GM23248 (cell line): ENCODE measurements at regions not wholly inside any gene's neighbourhood (a gene's known extent, or its start where the extent isn't known, plus 50 kb on each side); places are given as distances from the start of the nearest gene placed in this dataset.

Experiments used
- DNase-seq: peaks from one replicate; pipeline ENCODE4 v3.0.0-alpha.2; 2015
- H2AFZ ChIP-seq: fragments of 200-600 bp; sonication (generic); 2 replicates; pipeline ENCODE4 v1.6.1; 2016; ENCODE audit warnings: antibody characterized with exemption
- H3F3A ChIP-seq: fragments of 200-600 bp; sonication (generic); 2 replicates; pipeline ENCODE4 v1.6.1; 2016; ENCODE audit warnings: mild to moderate bottlenecking, antibody characterized with exemption, mixed run types; ENCODE audit not compliant: insufficient read depth
- H3K27ac ChIP-seq: fragments of 200-600 bp; sonication (generic); 2 replicates; pipeline ENCODE4 v1.5.1; 2016; ENCODE audit warnings: mild to moderate bottlenecking
- H3K27me3 ChIP-seq: fragments of 200-600 bp; sonication (generic); replicated peaks from 2 replicates; pipeline ENCODE4 v1.6.1; 2016; ENCODE audit warnings: mild to moderate bottlenecking; ENCODE audit not compliant: insufficient read depth
- H3K36me3 ChIP-seq: fragments of 200-600 bp; sonication (generic); 2 replicates; pipeline ENCODE4 v1.6.1; 2016; ENCODE audit warnings: low read depth, mild to moderate bottlenecking
- H3K4me1 ChIP-seq: fragments of 200-600 bp; sonication (generic); 2 replicates; pipeline ENCODE4 v1.6.1; 2016; ENCODE audit warnings: mild to moderate bottlenecking; ENCODE audit not compliant: insufficient read depth
- H3K4me2 ChIP-seq: fragments of 200-600 bp; sonication (generic); one replicate; pipeline ENCODE4 v1.6.1; 2016; ENCODE audit warnings: mild to moderate bottlenecking; ENCODE audit not compliant: unreplicated experiment
- H3K4me3 ChIP-seq: fragments of 200-600 bp; sonication (generic); 2 replicates; pipeline ENCODE4 v1.5.1; 2016; ENCODE audit warnings: mild to moderate bottlenecking
- H3K79me2 ChIP-seq: fragments of 200-600 bp; sonication (generic); 2 replicates; pipeline ENCODE4 v1.6.1; 2016; ENCODE audit warnings: mild to moderate bottlenecking; ENCODE audit not compliant: insufficient read depth
- H3K9ac ChIP-seq: fragments of 200-600 bp; sonication (generic); 2 replicates; pipeline ENCODE4 v1.6.1; 2016; ENCODE audit warnings: mild to moderate bottlenecking
- H3K9me2 ChIP-seq: fragments of 200-600 bp; sonication (generic); 2 replicates; pipeline ENCODE4 v1.6.1; 2016; ENCODE audit warnings: mixed run types, mild to moderate bottlenecking, moderate library complexity; ENCODE audit not compliant: insufficient read depth
- H3K9me3 ChIP-seq: fragments of 200-600 bp; sonication (generic); one replicate; pipeline ENCODE4 v1.6.1; 2017; ENCODE audit warnings: low read depth
- H4K20me1 ChIP-seq: fragments of 200-600 bp; sonication (generic); 2 replicates; pipeline ENCODE4 v1.6.0; 2016; ENCODE audit not compliant: insufficient read depth
- EZH2 ChIP-seq: fragments of 200-600 bp; sonication (generic); IDR thresholded peaks from 2 replicates; pipeline ENCODE4 v1.6.1; 2018; ENCODE audit warnings: antibody characterized with exemption, mild to moderate bottlenecking; ENCODE audit not compliant: insufficient read depth, poor library complexity, severe bottlenecking
- EZH2phosphoT487 ChIP-seq: fragments of 200-600 bp; sonication (generic); IDR thresholded peaks from 2 replicates; pipeline ENCODE4 v1.6.1; 2018; ENCODE audit warnings: antibody characterized with exemption, moderate library complexity, mild to moderate bottlenecking, low read depth; ENCODE audit not compliant: insufficient read depth
- WGBS, 2 experiments: methylation state at CpG; one replicate each; pipeline ENCODE4 v1.1.6; 2015 to 2017; ENCODE audit warnings: low lambda C conversion rate in 2 of 2, low coverage in 1 of 2; ENCODE audit errors: missing lambda C conversion rate in 2 of 2; 5-methylcytosine and 5-hydroxymethylcytosine counted together
- in situ Hi-C: fragments of 300-500 bp; cut with MboI; formaldehyde crosslinking; loops from 2 replicates; pipeline ENCODE4 v1.15.0; 2020

- no peak for DNase-seq
Measured at GRCh38 chr6:92315312-92315711, 1104.0 kb downstream of the EPHA7 start.

GRCh38 chr6:92297101-92297500, 1122.3 kb downstream of the EPHA7 start:
- in situ Hi-C loops, result no loop called here
- Histone ChIP-seq H3K9ac (no peak overlapping the region), H3K9me2 (no peaks in the 10 kb centered on the region), H3K27ac (no peak overlapping the region), H3K27me3 (no peaks in the 10 kb centered on the region), H3K36me3 (no peaks in the 10 kb centered on the region), H3K4me1 (no peaks in the 10 kb centered on the region), H3K9me3 (no peaks in the 10 kb centered on the region), H3K4me2 (no peak overlapping the region), H3K79me2 (no peaks in the 10 kb centered on the region), H2AFZ (no peak overlapping the region), H4K20me1 (no peaks in the 10 kb centered on the region), H3K4me3 (no peak overlapping the region), H3F3A (no peaks in the 10 kb centered on the region)
- TF ChIP-seq EZH2 (no peak), EZH2phosphoT487 (no peak)
- WGBS, 2 experiments, result 39 to 47% methylated on average over 4 of the region's 4 CpGs
- no peak for DNase-seq

More at GRCh38 chr6:92315312-92315711, 1104.0 kb downstream of the EPHA7 start:
- no peak overlapping the region for H2AFZ ChIP-seq
- H3K36me3 ChIP-seq, result no peaks in the 10 kb centered on the region
- no peak overlapping the region for H3K27ac ChIP-seq
- H3F3A ChIP-seq, result no peaks in the 10 kb centered on the region
- H3K4me2 ChIP-seq, result no peak overlapping the region
- peaks cover 3% of the 10 kb centered on the region for H3K9me3 ChIP-seq
- no peaks in the 10 kb centered on the region for H3K27me3 ChIP-seq
- H3K9ac ChIP-seq, result no peak overlapping the region
- in situ Hi-C loops, result no loop called here
- no peaks in the 10 kb centered on the region for H3K9me2 ChIP-seq
- WGBS, 2 experiments, result 0 to 4% methylated on average over 1 of the region's 1 CpG
- H3K4me1 ChIP-seq, result no peaks in the 10 kb centered on the region
- no peaks in the 10 kb centered on the region for H3K79me2 ChIP-seq
- TF ChIP-seq EZH2 (no peak), EZH2phosphoT487 (no peak)
- no peak overlapping the region for H3K4me3 ChIP-seq
- H4K20me1 ChIP-seq, result no peaks in the 10 kb centered on the region

- Histone ChIP-seq H3K36me3 (no peaks in the 10 kb centered on the region), H3K27ac (no peak overlapping the region), H3K4me1 (no peaks in the 10 kb centered on the region), H3K9ac (no peak overlapping the region), H3K27me3 (no peaks in the 10 kb centered on the region), H3K79me2 (no peaks in the 10 kb centered on the region), H2AFZ (no peak overlapping the region), H3F3A (no peaks in the 10 kb centered on the region), H3K9me2 (no peaks in the 10 kb centered on the region), H4K20me1 (no peaks in the 10 kb centered on the region), H3K9me3 (no peaks in the 10 kb centered on the region), H3K4me2 (no peak overlapping the region), H3K4me3 (no peak overlapping the region)
- no peak for DNase-seq
- WGBS, 2 experiments, result 0 to 7% methylated on average over 1 of the region's 1 CpG
- TF ChIP-seq EZH2 (no peak), EZH2phosphoT487 (no peak)
- in situ Hi-C loops, result no loop called here
Measured at GRCh38 chr6:92292067-92292466, 1127.3 kb downstream of the EPHA7 start.

GRCh38 chr6:92289831-92290230, 1129.5 kb downstream of the EPHA7 start:
- Histone ChIP-seq H3K4me3 (no peak overlapping the region), H2AFZ (no peak overlapping the region), H3K27ac (no peak overlapping the region), H3K36me3 (no peaks in the 10 kb centered on the region), H3K9me3 (no peaks in the 10 kb centered on the region), H3K79me2 (no peaks in the 10 kb centered on the region), H3K9ac (no peak overlapping the region), H3F3A (no peaks in the 10 kb centered on the region), H3K4me2 (no peak overlapping the region), H4K20me1 (no peaks in the 10 kb centered on the region), H3K4me1 (no peaks in the 10 kb centered on the region), H3K9me2 (no peaks in the 10 kb centered on the region), H3K27me3 (no peaks in the 10 kb centered on the region)
- no peak for DNase-seq
- TF ChIP-seq EZH2phosphoT487, result no peak
- TF ChIP-seq EZH2, result no peak
- in situ Hi-C loops, result no loop called here

- Histone ChIP-seq H3K4me1 (no peaks in the 10 kb centered on the region), H3K27ac (no peak overlapping the region), H3K36me3 (no peaks in the 10 kb centered on the region), H3K27me3 (no peaks in the 10 kb centered on the region), H3K9me2 (no peaks in the 10 kb centered on the region), H4K20me1 (no peaks in the 10 kb centered on the region), H3K4me2 (no peak overlapping the region), H3K4me3 (no peak overlapping the region), H3K9me3 (no peaks in the 10 kb centered on the region), H3K9ac (no peak overlapping the region), H3F3A (no peaks in the 10 kb centered on the region), H3K79me2 (no peaks in the 10 kb centered on the region), H2AFZ (no peak overlapping the region)
- TF ChIP-seq EZH2phosphoT487 (no peak), EZH2 (no peak)
- WGBS, 2 experiments, result 5% methylated on average over 3 of the region's 3 CpGs
- in situ Hi-C loops, result no loop called here
- DNase-seq, result no peak
Measured at GRCh38 chr6:92281571-92282076, 1137.7 kb downstream of the EPHA7 start.
